ENCODE measurements at regions not wholly inside any gene's neighbourhood (a gene's known extent, or its start where the extent isn't known, plus 50 kb on each side); places are given as distances from the start of the nearest gene placed in this dataset.

DNA sequence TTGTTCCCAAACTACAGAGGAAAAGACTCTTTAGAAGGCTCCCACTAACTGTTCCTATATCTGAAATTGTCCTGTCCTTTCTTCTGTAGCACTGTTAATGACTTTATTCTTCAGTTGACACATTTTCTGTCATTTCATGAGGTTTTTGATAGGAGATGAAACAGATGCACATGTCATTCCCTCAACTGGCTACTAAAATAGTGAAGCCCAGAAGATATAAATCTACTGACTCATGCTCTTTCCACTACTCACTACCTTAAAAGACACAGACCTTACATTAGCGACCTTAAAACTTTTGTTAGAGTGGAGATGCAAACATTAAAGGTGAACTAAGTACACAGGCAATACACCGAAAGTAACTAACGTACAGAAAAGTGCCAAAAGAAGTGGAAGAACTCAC is 59.5 kb upstream of the ANKS1B start:
- TF ChIP-seq, protein P1, sequence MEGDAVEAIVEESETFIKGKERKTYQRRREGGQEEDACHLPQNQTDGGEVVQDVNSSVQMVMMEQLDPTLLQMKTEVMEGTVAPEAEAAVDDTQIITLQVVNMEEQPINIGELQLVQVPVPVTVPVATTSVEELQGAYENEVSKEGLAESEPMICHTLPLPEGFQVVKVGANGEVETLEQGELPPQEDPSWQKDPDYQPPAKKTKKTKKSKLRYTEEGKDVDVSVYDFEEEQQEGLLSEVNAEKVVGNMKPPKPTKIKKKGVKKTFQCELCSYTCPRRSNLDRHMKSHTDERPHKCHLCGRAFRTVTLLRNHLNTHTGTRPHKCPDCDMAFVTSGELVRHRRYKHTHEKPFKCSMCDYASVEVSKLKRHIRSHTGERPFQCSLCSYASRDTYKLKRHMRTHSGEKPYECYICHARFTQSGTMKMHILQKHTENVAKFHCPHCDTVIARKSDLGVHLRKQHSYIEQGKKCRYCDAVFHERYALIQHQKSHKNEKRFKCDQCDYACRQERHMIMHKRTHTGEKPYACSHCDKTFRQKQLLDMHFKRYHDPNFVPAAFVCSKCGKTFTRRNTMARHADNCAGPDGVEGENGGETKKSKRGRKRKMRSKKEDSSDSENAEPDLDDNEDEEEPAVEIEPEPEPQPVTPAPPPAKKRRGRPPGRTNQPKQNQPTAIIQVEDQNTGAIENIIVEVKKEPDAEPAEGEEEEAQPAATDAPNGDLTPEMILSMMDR (IDR thresholded peaks at IDR 0.05; ENCODE audit: low read depth, low read length), result no peak

DNA sequence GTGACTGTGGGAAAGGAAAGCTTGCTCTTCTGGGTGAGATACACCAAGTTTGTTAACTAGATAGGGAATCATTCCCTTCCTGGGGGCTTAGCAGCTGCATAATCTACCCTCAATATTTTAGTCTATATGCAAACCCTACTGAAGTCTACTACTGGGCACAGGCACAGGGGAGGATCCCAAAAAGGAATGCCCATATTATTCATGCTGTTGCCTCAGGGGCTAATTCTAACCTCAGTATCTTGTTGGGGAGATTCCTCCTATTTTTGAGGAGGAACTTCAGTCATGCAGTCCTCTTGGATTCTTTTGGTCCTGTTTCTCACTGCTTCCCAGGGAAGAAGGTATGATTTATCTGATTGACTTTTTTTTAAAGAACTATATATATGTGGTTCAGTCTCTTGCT is 58.9 kb upstream of the ANKS1B start:
- H3K4me3 ChIP-seq (ENCODE audit: low read depth, low read length), result no peak overlapping the region
- TF ChIP-seq, protein P1 (IDR thresholded peaks at IDR 0.05; ENCODE audit: low read depth, low read length), result no peak

More for the DNA sequence above, 59.5 kb upstream of the ANKS1B start:
- no peak overlapping the region for H3K4me3 ChIP-seq (ENCODE audit: low read depth, low read length)
